GM12873 (cell line): ENCODE measurements at regions not wholly inside any gene's neighbourhood (a gene's known extent, or its start where the extent isn't known, plus 50 kb on each side); places are given as distances from the start of the nearest gene placed in this dataset.

ENCODE experiments used
- CTCF ChIP-seq: IDR thresholded peaks from 2 replicates; pipeline ENCODE4 v1.5.1; 2012; ENCODE audit warnings: low read depth, mild to moderate bottlenecking, moderate library complexity, low read length, control low read depth; ENCODE audit not compliant: insufficient read depth; ENCODE audit errors: missing control alignments

- TF ChIP-seq CTCF: no peak
Measured at GRCh38 chr20:50416269-50417022, 93.7 kb upstream of the PTPN1 start.

GRCh38 chr20:50417023-50417329 lies 93.2 kb upstream of the PTPN1 start:
- no peak for TF ChIP-seq CTCF

- TF ChIP-seq CTCF: no peak
Measured at GRCh38 chr20:50417484-50418235, 92.5 kb upstream of the PTPN1 start.

GRCh38 chr20:50418890-50419642 lies 91.1 kb upstream of the PTPN1 start:
- no peak for TF ChIP-seq CTCF

GRCh38 chr20:50420380-50420779 lies 89.8 kb upstream of the PTPN1 start:
- TF ChIP-seq CTCF: no peak

GRCh38 chr20:50421356-50422340 lies 88.5 kb upstream of the PTPN1 start:
- no peak for TF ChIP-seq CTCF

GRCh38 chr20:50423758-50424157 lies 86.4 kb upstream of the PTPN1 start:
- no peak for TF ChIP-seq CTCF
